ENCODE measurements at regions not wholly inside any gene's neighbourhood (a gene's known extent, or its start where the extent isn't known, plus 50 kb on each side); places are given as distances from the start of the nearest gene placed in this dataset.

GRCh38 chr4:187207931-187208330 is 484.3 kb upstream of the FAT1 start:
- intact Hi-C loops (cut with micrococcal nuclease) (no loop called here), in situ Hi-C loops (cut with MboI; ENCODE audit: low sequenced_read_pairs) (no loop called here), dilution Hi-C loops (cut with HindIII; ENCODE audit: low sequenced_read_pairs, unreplicated experiment) (no loop called here)
- Histone ChIP-seq H2AFZ (replicated peaks; ENCODE audit: low read length, poor library complexity) (no peak overlapping the region), H2BK20ac (ENCODE audit: low read depth, low read length) (no peak overlapping the region; the same call in 1 of the 2 replicates), H3K9me3 (ENCODE audit: control insufficient read depth, insufficient read depth, low read length) (no peaks in the 10 kb centered on the region), H3K23ac (ENCODE audit: low read depth, low read length) (no peak overlapping the region), H2BK120ac (ENCODE audit: low read depth, low read length) (no peak overlapping the region), H3K14ac (replicated peaks; ENCODE audit: low read depth, low read length) (no peak overlapping the region), H3K9me1 (ENCODE audit: insufficient read depth, low read length) (peaks cover 6% of the 10 kb centered on the region), H3K27me3 (ENCODE audit: control insufficient read depth, insufficient read depth, low read length) (no peaks in the 10 kb centered on the region), H3K18ac (ENCODE audit: low read depth, low read length) (no peak overlapping the region), H2AK5ac (ENCODE audit: low read depth, low read length) (no peak overlapping the region), H3K4ac (ENCODE audit: low read depth, low read length) (peak overlapping the region; percentile 50), H4K91ac (ENCODE audit: insufficient read depth, low read depth, low read length) (no peak overlapping the region), H2AK9ac (replicated peaks; ENCODE audit: low read depth, low read length, poor library complexity) (no peak overlapping the region), H4K8ac (ENCODE audit: low read depth in 2 of 2, low read length in 2 of 2) (no peak overlapping the region), H3K36me3 (ENCODE audit: control insufficient read depth, insufficient read depth, low read length) (no peaks in the 10 kb centered on the region), H3K27ac (ENCODE audit: insufficient read depth, low read length) (no peak overlapping the region), H4K5ac (ENCODE audit: low read depth, low read length) (no peak overlapping the region), H3K9ac (ENCODE audit: low read depth, low read length) (no peak overlapping the region), H3K4me3 (ENCODE audit: insufficient read depth, low read depth, low read length) (no peak overlapping the region), H3K79me1 (ENCODE audit: low read depth in 1 of 2, low read length in 2 of 2) (no peaks in the 10 kb centered on the region), H3K4me1 (ENCODE audit: control insufficient read depth, insufficient read depth, low read length) (peaks cover 3% of the 10 kb centered on the region), H2BK5ac (ENCODE audit: low read depth, low read length, poor library complexity, severe bottlenecking) (no peak overlapping the region), H4K20me1 (ENCODE audit: insufficient read depth, low read length) (no peaks in the 10 kb centered on the region), H3K56ac (ENCODE audit: extremely low read depth, insufficient read depth, low read length) (no peak overlapping the region), H2BK15ac (ENCODE audit: low read depth, low read length) (no peak overlapping the region; the same call in 2 of the 3 replicates), H3K4me2 (ENCODE audit: low read depth, low read length) (no peak overlapping the region)
- ATAC-seq (ENCODE audit: low read depth) (no peak), DNase-seq (no peak)
- ChIA-PET POLR2A (ENCODE audit: unreplicated experiment) (no interaction called here), CTCF (no interaction called here)
- WGBS, 2 experiments (ENCODE audit: extremely low coverage in 2 of 2, insufficient read length in 1 of 2), result no CpG with 5 or more reads among the region's 3 CpGs
- TF ChIP-seq CTCF (conservative IDR thresholded peaks at IDR 0.05; ENCODE audit: low read depth, low read length), result no peak
- TF ChIP-seq POLR2A (IDR thresholded peaks at IDR 0.05; ENCODE audit: low read depth, low read length), result no peak
- no TSS peak for BruUV-seq (replicated peaks)
